ENCODE measurements at regions not wholly inside any gene's neighbourhood (a gene's known extent, or its start where the extent isn't known, plus 50 kb on each side); places are given as distances from the start of the nearest gene placed in this dataset.
"Not testable (repeated sequence)": the region's sequence is repeated elsewhere in the genome, so short reads cannot be mapped to it uniquely, and the experiment has no call there.

GRCh38 chr5:2151301-2151888, 268.7 kb upstream of the IRX4 start:
- DNase-seq (ENCODE audit: low read depth in 2 of 2), result not testable (repeated sequence)

GRCh38 chr5:2149195-2149539, 266.4 kb upstream of the IRX4 start:
- DNase-seq (ENCODE audit: low read depth in 2 of 2), result no peak

- no peak for DNase-seq (ENCODE audit: low read depth in 2 of 2)
Measured at GRCh38 chr5:2148312-2149194, 265.8 kb upstream of the IRX4 start.

GRCh38 chr5:2147504-2148311, 265.0 kb upstream of the IRX4 start:
- DNase-seq (ENCODE audit: low read depth in 2 of 2), result no peak

GRCh38 chr5:2143646-2144353, 261.1 kb upstream of the IRX4 start:
- DNase-seq (ENCODE audit: low read depth in 2 of 2), result no peak

- DNase-seq (ENCODE audit: low read depth in 2 of 2), result no peak
Measured at GRCh38 chr5:2143088-2143487, 260.4 kb upstream of the IRX4 start.

GRCh38 chr5:2142456-2142954, 259.8 kb upstream of the IRX4 start:
- DNase-seq (ENCODE audit: low read depth in 2 of 2), result no peak

GRCh38 chr5:2141254-2142000, 258.7 kb upstream of the IRX4 start:
- DNase-seq (ENCODE audit: low read depth in 2 of 2), result no peak

- DNase-seq (ENCODE audit: low read depth in 2 of 2), result no peak
Measured at GRCh38 chr5:2140501-2141175, 257.9 kb upstream of the IRX4 start.

GRCh38 chr5:2139478-2139877, 256.8 kb upstream of the IRX4 start:
- DNase-seq (ENCODE audit: low read depth in 2 of 2), result no peak

- DNase-seq (ENCODE audit: low read depth in 2 of 2), result no peak
Measured at GRCh38 chr5:2138896-2139295, 256.2 kb upstream of the IRX4 start.

GRCh38 chr5:2137444-2138050, 254.8 kb upstream of the IRX4 start:
- DNase-seq (ENCODE audit: low read depth in 2 of 2), result no peak

- no peak for DNase-seq (ENCODE audit: low read depth in 2 of 2)
Measured at GRCh38 chr5:2136728-2137333, 254.1 kb upstream of the IRX4 start.

- no peak for DNase-seq (ENCODE audit: low read depth in 2 of 2)
Measured at GRCh38 chr5:2135833-2136232, 253.1 kb upstream of the IRX4 start.

GRCh38 chr5:2135354-2135753, 252.6 kb upstream of the IRX4 start:
- DNase-seq (ENCODE audit: low read depth in 2 of 2), result no peak

- DNase-seq (ENCODE audit: low read depth in 2 of 2), result no peak
Measured at GRCh38 chr5:2134543-2135292, 252.0 kb upstream of the IRX4 start.

GRCh38 chr5:2133936-2134335, 251.2 kb upstream of the IRX4 start:
- DNase-seq (ENCODE audit: low read depth in 2 of 2), result no peak

- no peak for DNase-seq (ENCODE audit: low read depth in 2 of 2)
Measured at GRCh38 chr5:2133080-2133479, 250.4 kb upstream of the IRX4 start.

- DNase-seq (ENCODE audit: low read depth in 2 of 2), result no peak
Measured at GRCh38 chr5:2132497-2132847, 249.7 kb upstream of the IRX4 start.

All from stimulated activated CD4-positive, alpha-beta T cell treated with anti-CD3 and anti-CD28 coated beads, Interleukin-4, amount 100 ng/mL, for 48 hours (primary cell).